Heart left ventricle (tissue), 16 donors: ENCODE measurements at regions not wholly inside any gene's neighbourhood (a gene's known extent, or its start where the extent isn't known, plus 50 kb on each side); places are given as distances from the start of the nearest gene placed in this dataset.

Source experiments
- ATAC-seq, 4 donors: fragments of 200-7000 bp; cut with Tn5 transposase; one replicate each; pipeline ENCODE4 v1.9.1; 2020 to 2022; ENCODE audit warnings: moderate library complexity in 4 of 4, mild to moderate bottlenecking in 3 of 4, moderate number of reproducible peaks in 1 of 4
- DNase-seq, 5 donors: peaks; one replicate each; pipeline ENCODE4 v3.0.0-alpha.2; 2020
- H3K27ac ChIP-seq, 12 donors: fragments of 200-600 bp; sonication (generic) in 4 of 12; one replicate each; pipeline versions ENCODE4 v1.5.0 to v1.8.0; 2016 to 2022; ENCODE audit warnings: mild to moderate bottlenecking in 2 of 12
- H3K27me3 ChIP-seq, 9 donors: fragments of 200-600 bp; sonication (generic) in 2 of 9; one replicate each; pipeline versions ENCODE4 v1.5.1 to v1.8.0; 2016 to 2022; ENCODE audit warnings: mild to moderate bottlenecking in 3 of 9
- H3K36me3 ChIP-seq, 9 donors: fragments of 200-600 bp; sonication (generic) in 2 of 9; one replicate each; pipeline versions ENCODE4 v1.5.0 to v1.8.0; 2018 to 2022; ENCODE audit warnings: mild to moderate bottlenecking in 2 of 9
- H3K4me1 ChIP-seq, 12 donors: fragments of 200-600 bp; sonication (generic) in 4 of 12; one replicate each; pipeline versions ENCODE4 v1.5.0 to v1.8.0; 2016 to 2022; ENCODE audit warnings: mild to moderate bottlenecking in 3 of 12
- H3K4me3 ChIP-seq, 12 donors: fragments of 200-600 bp; sonication (generic) in 4 of 12; one replicate each; pipeline versions ENCODE4 v1.5.0 to v1.8.0; 2017 to 2022; ENCODE audit warnings: mild to moderate bottlenecking in 9 of 12, moderate library complexity in 4 of 12
- H3K9me3 ChIP-seq, 12 donors: fragments of 200-600 bp; sonication (generic) in 4 of 12; one replicate each; pipeline versions ENCODE4 v1.5.0 to v1.8.0; 2016 to 2022; ENCODE audit warnings: mild to moderate bottlenecking in 1 of 12
- POLR2A ChIP-seq, 2 donors: fragments of 450-650 bp; IDR thresholded peaks; one replicate each; pipeline ENCODE4 v1.6.1; 2017; ENCODE audit warnings: antibody characterized with exemption in 2 of 2, mild to moderate bottlenecking in 2 of 2, moderate library complexity in 2 of 2
- WGBS, 4 donors: extraction: QIAGEN DNeasy Blood & Tissue Kit in 2 of 4; methylation state at CpG; one replicate each; pipeline versions ENCODE4 v1.1.5 to v1.1.7; 2013 to 2018; 5-methylcytosine and 5-hydroxymethylcytosine counted together
- intact Hi-C, 10 donors: fragments of 100-400 bp; cut with DNase I; formaldehyde crosslinking; loops; one replicate each; pipeline versions ENCODE4 v1.11.1 to v1.14.2; 2022
- TF ChIP-seq, protein P1 (sequence below), 12 donors: fragments of 200-600 bp; sonication (generic) in 4 of 12; IDR thresholded peaks; one replicate each; pipeline versions ENCODE4 v1.5.0 to v1.8.0; 2018 to 2022; ENCODE audit warnings: antibody characterized with exemption in 12 of 12, mild to moderate bottlenecking in 5 of 12
- donor health status: ischemic (EF 13 %, LVEDD 7.1; RV severe dilation, severe dysfunction).
- donor health status: healthy with polysubstance abuse.
- donor health status: DM: no; HTN: yes; CAD: no.
- donor health status: DM: no; HTN: no; CAD: no.
- donor health status: ischemic (EF 25% LVEDD 6.9; RV normal size, moderate dysfunction).
- donor health status: ischemic (EF 25% LVEDD 5.7; RV mildly dilated, moderate dysfunction).
- donor health status: healthy.
- donor health status: DM: yes; HTN: yes; CAD: no.
- donor health status: ischemic (EF 35%, LVEDD 5.7; RV mildly dilated, moderate dysfunction).
- donor health status: nonischemic (EF 11% LVEDD 7.7; RV severe dilation, severe dysfunction).
- donor health status: DM: yes; HTN: yes; CAD: no.
- donor health status: PGD.
- donor health status: ischemic (EF 29% LVEDD 5.4; RV normal size, mild dysfunction).
- donor health status: nonischemic (EF 23%, LVEDD 6.1; RV moderate dilation, normal function).

GRCh38 chr3:43783987-43784639 lies 93.4 kb downstream of the ABHD5 start:
- Histone ChIP-seq H3K27me3 (no peaks in the 10 kb centered on the region), H3K4me3 (no peak overlapping the region), H3K4me1 (no peaks in the 10 kb centered on the region), H3K9me3 (peaks cover 0 to 2% (median 0%) of the 10 kb centered on the region in 12 donors), H3K36me3 (no peaks in the 10 kb centered on the region), H3K27ac (no peak overlapping the region)
- intact Hi-C loops: no loop called here
- ATAC-seq (no peak), DNase-seq (no peak)
- WGBS, 4 donors: 82 to 91% (median 88%) methylated on average over 5 to 6 of the region's 6 CpGs
- TF ChIP-seq POLR2A (IDR thresholded peaks at IDR 0.05): no peak
- TF ChIP-seq, protein P1, sequence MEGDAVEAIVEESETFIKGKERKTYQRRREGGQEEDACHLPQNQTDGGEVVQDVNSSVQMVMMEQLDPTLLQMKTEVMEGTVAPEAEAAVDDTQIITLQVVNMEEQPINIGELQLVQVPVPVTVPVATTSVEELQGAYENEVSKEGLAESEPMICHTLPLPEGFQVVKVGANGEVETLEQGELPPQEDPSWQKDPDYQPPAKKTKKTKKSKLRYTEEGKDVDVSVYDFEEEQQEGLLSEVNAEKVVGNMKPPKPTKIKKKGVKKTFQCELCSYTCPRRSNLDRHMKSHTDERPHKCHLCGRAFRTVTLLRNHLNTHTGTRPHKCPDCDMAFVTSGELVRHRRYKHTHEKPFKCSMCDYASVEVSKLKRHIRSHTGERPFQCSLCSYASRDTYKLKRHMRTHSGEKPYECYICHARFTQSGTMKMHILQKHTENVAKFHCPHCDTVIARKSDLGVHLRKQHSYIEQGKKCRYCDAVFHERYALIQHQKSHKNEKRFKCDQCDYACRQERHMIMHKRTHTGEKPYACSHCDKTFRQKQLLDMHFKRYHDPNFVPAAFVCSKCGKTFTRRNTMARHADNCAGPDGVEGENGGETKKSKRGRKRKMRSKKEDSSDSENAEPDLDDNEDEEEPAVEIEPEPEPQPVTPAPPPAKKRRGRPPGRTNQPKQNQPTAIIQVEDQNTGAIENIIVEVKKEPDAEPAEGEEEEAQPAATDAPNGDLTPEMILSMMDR (IDR thresholded peaks at IDR 0.05): no peak

DNA sequence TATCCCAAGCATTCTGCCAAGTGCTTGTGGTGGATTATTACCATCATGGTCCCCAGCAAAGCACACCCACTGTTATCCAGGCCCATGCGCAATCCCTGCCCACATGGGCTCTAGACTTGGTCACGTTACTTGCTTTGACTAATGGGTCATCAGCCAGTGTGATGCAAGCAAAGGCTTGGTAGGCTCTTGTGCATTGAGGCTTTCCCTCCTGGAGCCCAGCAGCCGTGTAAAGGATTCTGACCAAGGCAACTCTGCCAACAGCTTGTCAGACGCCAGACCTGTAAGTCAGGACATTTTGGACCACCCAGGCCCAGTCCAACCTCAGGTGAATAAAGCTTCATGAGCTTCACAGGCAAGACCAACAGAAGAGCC lies 93.9 kb downstream of the ABHD5 start:
- DNase-seq: no peak
- TF ChIP-seq POLR2A (IDR thresholded peaks at IDR 0.05): no peak
- TF ChIP-seq, protein P1 (IDR thresholded peaks at IDR 0.05): no peak
- peaks cover 0 to 2% (median 0%) of the 10 kb centered on the region in 12 donors for H3K9me3 ChIP-seq
- no peaks in the 10 kb centered on the region for H3K27me3 ChIP-seq
- H3K4me1 ChIP-seq: no peaks in the 10 kb centered on the region
- ATAC-seq: no peak
- WGBS, 4 donors: 67 to 87% (median 72%) methylated on average over 4 of the region's 4 CpGs
- intact Hi-C loops: no loop called here
- H3K27ac ChIP-seq: no peak overlapping the region
- no peak overlapping the region for H3K4me3 ChIP-seq
- H3K36me3 ChIP-seq: no peaks in the 10 kb centered on the region

DNA sequence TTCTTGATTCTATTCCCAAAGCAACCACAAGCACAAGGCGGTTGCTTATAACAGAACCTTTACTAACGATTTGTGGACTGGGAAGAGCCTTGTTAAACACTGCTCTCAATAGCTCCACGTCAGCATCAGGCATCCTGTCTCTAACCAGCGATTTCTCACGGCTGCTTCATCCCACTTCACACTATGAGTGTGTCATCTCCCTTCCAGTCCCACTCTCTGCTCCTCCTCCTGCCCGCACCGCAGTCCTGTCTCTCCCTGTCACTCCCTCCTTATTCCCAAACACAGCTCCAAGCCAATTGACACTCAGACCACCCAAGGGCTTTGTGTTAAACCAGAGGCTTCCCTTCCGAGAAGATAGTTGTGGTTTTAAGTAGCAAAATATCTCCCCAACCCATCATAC lies 94.8 kb downstream of the ABHD5 start:
- H3K4me1 ChIP-seq: no peaks in the 10 kb centered on the region
- intact Hi-C loops: no loop called here
- H3K4me3 ChIP-seq: no peak overlapping the region
- H3K27ac ChIP-seq: no peak overlapping the region
- no peaks in the 10 kb centered on the region for H3K36me3 ChIP-seq
- peaks cover 0 to 2% (median 0%) of the 10 kb centered on the region in 12 donors for H3K9me3 ChIP-seq
- no peak for ATAC-seq
- H3K27me3 ChIP-seq: no peaks in the 10 kb centered on the region
- WGBS, 4 donors: 43 to 54% (median 45%) methylated on average over 8 of the region's 8 CpGs
- TF ChIP-seq POLR2A (IDR thresholded peaks at IDR 0.05): no peak
- TF ChIP-seq, protein P1 (IDR thresholded peaks at IDR 0.05): no peak
- no peak for DNase-seq

GRCh38 chr3:43786102-43786501 lies 95.4 kb downstream of the ABHD5 start:
- Histone ChIP-seq H3K27me3 (no peaks in the 10 kb centered on the region), H3K4me3 (no peak overlapping the region), H3K4me1 (no peaks in the 10 kb centered on the region), H3K27ac (no peak overlapping the region), H3K9me3 (peaks cover 0 to 2% (median 0%) of the 10 kb centered on the region in 12 donors), H3K36me3 (no peaks in the 10 kb centered on the region)
- DNase-seq (no peak), ATAC-seq (no peak)
- intact Hi-C loops: no loop called here
- no peak for TF ChIP-seq POLR2A (IDR thresholded peaks at IDR 0.05)
- TF ChIP-seq, protein P1 (IDR thresholded peaks at IDR 0.05): no peak
- WGBS, 4 donors: 19 to 37% (median 34%) methylated on average over 3 of the region's 3 CpGs
